ENCODE measurements at regions not wholly inside any gene's neighbourhood (a gene's known extent, or its start where the extent isn't known, plus 50 kb on each side); places are given as distances from the start of the nearest gene placed in this dataset.

- DNase-seq (ENCODE audit: low read depth), result no peak
- TF ChIP-seq, protein P1, sequence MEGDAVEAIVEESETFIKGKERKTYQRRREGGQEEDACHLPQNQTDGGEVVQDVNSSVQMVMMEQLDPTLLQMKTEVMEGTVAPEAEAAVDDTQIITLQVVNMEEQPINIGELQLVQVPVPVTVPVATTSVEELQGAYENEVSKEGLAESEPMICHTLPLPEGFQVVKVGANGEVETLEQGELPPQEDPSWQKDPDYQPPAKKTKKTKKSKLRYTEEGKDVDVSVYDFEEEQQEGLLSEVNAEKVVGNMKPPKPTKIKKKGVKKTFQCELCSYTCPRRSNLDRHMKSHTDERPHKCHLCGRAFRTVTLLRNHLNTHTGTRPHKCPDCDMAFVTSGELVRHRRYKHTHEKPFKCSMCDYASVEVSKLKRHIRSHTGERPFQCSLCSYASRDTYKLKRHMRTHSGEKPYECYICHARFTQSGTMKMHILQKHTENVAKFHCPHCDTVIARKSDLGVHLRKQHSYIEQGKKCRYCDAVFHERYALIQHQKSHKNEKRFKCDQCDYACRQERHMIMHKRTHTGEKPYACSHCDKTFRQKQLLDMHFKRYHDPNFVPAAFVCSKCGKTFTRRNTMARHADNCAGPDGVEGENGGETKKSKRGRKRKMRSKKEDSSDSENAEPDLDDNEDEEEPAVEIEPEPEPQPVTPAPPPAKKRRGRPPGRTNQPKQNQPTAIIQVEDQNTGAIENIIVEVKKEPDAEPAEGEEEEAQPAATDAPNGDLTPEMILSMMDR (IDR thresholded peaks at IDR 0.05; ENCODE audit: control insufficient read depth, extremely low read depth, insufficient read depth), result no peak
- H3K4me3 ChIP-seq (ENCODE audit: low read depth, low read length), result no peak overlapping the region
Observed at GRCh38 chr11:11757909-11758308, 83.9 kb upstream of the USP47 start.

DNA sequence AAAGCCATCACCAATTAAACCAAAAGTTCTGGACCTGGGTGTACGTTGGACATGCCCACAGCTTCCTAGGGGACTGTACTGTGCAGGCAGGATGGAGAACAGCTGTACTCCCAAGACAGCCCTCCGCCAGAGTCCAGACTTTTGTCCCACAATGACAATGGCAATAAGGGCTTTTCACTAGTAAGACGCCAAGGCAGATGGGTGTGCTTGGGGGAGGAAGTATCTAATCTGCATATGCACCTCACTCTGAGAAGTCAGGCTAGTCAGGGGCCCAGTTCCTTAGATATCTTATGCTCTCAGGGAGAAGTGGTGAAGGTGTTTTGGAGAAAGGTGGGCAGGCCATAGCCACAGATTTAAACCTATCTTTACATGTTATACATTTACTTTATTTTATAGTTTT, 85.1 kb upstream of the USP47 start:
- no peak for DNase-seq (ENCODE audit: low read depth)
- TF ChIP-seq, protein P1 (IDR thresholded peaks at IDR 0.05; ENCODE audit: control insufficient read depth, extremely low read depth, insufficient read depth), result no peak
- no peak overlapping the region for H3K4me3 ChIP-seq (ENCODE audit: low read depth, low read length)

- no peak overlapping the region for H3K4me3 ChIP-seq (ENCODE audit: low read depth, low read length)
- DNase-seq (ENCODE audit: low read depth), result no peak
- TF ChIP-seq, protein P1 (IDR thresholded peaks at IDR 0.05; ENCODE audit: control insufficient read depth, extremely low read depth, insufficient read depth), result no peak
Observed at GRCh38 chr11:11755871-11756270, 85.9 kb upstream of the USP47 start.

- no peak overlapping the region for H3K4me3 ChIP-seq (ENCODE audit: low read depth, low read length)
- TF ChIP-seq, protein P1 (IDR thresholded peaks at IDR 0.05; ENCODE audit: control insufficient read depth, extremely low read depth, insufficient read depth), result no peak
- DNase-seq (ENCODE audit: low read depth), result no peak
Observed at GRCh38 chr11:11752679-11753078, 89.1 kb upstream of the USP47 start.

- TF ChIP-seq, protein P1 (IDR thresholded peaks at IDR 0.05; ENCODE audit: control insufficient read depth, extremely low read depth, insufficient read depth), result no peak
- H3K4me3 ChIP-seq (ENCODE audit: low read depth, low read length), result no peak overlapping the region
- no peak for DNase-seq (ENCODE audit: low read depth)
Observed at GRCh38 chr11:11750017-11750878, 91.5 kb upstream of the USP47 start.

- no peak overlapping the region for H3K4me3 ChIP-seq (ENCODE audit: low read depth, low read length)
- no peak for DNase-seq (ENCODE audit: low read depth)
- TF ChIP-seq, protein P1 (IDR thresholded peaks at IDR 0.05; ENCODE audit: control insufficient read depth, extremely low read depth, insufficient read depth), result no peak
Observed at GRCh38 chr11:11748706-11749365, 92.9 kb upstream of the USP47 start.
